Prostate gland (tissue), 2 donors: ENCODE measurements at regions not wholly inside any gene's neighbourhood (a gene's known extent, or its start where the extent isn't known, plus 50 kb on each side); places are given as distances from the start of the nearest gene placed in this dataset.

Experiments used
- POLR2A ChIP-seq: fragments of 450-650 bp; IDR thresholded peaks from one replicate; pipeline ENCODE4 v1.6.1; 2016; ENCODE audit warnings: antibody characterized with exemption, mild to moderate bottlenecking
- TF ChIP-seq, protein P1 (sequence below), 4 experiments: fragments of 200-600 bp in 2 of 4; fragments of 450-650 bp in 2 of 4; sonication (generic) in 2 of 4; IDR thresholded peaks; 1 replicate in 3 of 4; 2 replicates in 1 of 4; pipeline ENCODE4 v1.5.1; 2016 to 2019; ENCODE audit warnings: antibody characterized with exemption in 4 of 4, mild to moderate bottlenecking in 2 of 4, moderate library complexity in 2 of 4

DNA sequence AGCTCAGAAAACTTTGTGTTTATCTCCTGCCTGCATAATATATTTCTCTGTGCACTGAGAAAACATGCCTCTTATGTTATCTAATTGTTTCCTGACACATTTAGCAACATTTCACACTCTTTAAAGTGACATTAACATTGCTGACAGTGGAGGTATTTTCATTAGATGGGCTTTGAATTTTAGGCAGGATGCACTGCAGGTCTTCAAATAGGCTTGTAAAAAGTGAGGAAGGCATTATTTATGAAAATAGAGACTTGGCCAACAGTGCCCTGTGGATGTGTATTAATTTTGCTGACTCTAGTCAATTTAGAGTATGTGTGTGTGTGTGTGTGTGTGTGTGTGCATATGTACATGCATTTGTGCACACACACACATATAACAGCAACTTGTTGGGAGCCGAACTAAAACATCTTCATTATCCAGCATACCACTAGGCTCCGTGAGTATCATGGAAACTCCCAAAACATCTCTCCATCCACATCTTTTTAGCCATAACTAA, 429.5 kb upstream of the WWC1 start:
- TF ChIP-seq, protein P1, sequence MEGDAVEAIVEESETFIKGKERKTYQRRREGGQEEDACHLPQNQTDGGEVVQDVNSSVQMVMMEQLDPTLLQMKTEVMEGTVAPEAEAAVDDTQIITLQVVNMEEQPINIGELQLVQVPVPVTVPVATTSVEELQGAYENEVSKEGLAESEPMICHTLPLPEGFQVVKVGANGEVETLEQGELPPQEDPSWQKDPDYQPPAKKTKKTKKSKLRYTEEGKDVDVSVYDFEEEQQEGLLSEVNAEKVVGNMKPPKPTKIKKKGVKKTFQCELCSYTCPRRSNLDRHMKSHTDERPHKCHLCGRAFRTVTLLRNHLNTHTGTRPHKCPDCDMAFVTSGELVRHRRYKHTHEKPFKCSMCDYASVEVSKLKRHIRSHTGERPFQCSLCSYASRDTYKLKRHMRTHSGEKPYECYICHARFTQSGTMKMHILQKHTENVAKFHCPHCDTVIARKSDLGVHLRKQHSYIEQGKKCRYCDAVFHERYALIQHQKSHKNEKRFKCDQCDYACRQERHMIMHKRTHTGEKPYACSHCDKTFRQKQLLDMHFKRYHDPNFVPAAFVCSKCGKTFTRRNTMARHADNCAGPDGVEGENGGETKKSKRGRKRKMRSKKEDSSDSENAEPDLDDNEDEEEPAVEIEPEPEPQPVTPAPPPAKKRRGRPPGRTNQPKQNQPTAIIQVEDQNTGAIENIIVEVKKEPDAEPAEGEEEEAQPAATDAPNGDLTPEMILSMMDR (IDR thresholded peaks at IDR 0.05) = no peak
- TF ChIP-seq POLR2A = no peak
